Ovary (tissue), 3 donors: ENCODE measurements at regions not wholly inside any gene's neighbourhood (a gene's known extent, or its start where the extent isn't known, plus 50 kb on each side); places are given as distances from the start of the nearest gene placed in this dataset.
"Not testable (repeated sequence)": the region's sequence is repeated elsewhere in the genome, so short reads cannot be mapped to it uniquely, and the experiment has no call there.

ENCODE experiments used
- CTCF ChIP-seq, 3 donors: fragments of 450-650 bp in 2 of 3; fragments of 200-600 bp in 1 of 3; IDR thresholded peaks; one replicate each; pipeline versions ENCODE4 v1.5.1 to v1.8.0; 2016 to 2022; ENCODE audit warnings: antibody characterized with exemption in 3 of 3, mild to moderate bottlenecking in 1 of 3
- EP300 ChIP-seq: sonication (generic); formaldehyde crosslinking; IDR thresholded peaks from one replicate; pipeline ENCODE4 v1.6.1; 2017; ENCODE audit warnings: antibody characterized with exemption
- POLR2A ChIP-seq: fragments of 450-650 bp; IDR thresholded peaks from one replicate; pipeline ENCODE4 v1.6.1; 2017; ENCODE audit warnings: antibody characterized with exemption, mild to moderate bottlenecking, moderate library complexity
- donor health status: DM: no; HTN: no; CAD: no.

- TF ChIP-seq EP300; CTCF (IDR thresholded peaks at IDR 0.05); POLR2A: not testable (repeated sequence)
Observed at GRCh38 chr2:87174454-87174853, 152.8 kb upstream of the PLGLB1 start.
